ENCODE measurements at regions not wholly inside any gene's neighbourhood (a gene's known extent, or its start where the extent isn't known, plus 50 kb on each side); places are given as distances from the start of the nearest gene placed in this dataset.

DNA sequence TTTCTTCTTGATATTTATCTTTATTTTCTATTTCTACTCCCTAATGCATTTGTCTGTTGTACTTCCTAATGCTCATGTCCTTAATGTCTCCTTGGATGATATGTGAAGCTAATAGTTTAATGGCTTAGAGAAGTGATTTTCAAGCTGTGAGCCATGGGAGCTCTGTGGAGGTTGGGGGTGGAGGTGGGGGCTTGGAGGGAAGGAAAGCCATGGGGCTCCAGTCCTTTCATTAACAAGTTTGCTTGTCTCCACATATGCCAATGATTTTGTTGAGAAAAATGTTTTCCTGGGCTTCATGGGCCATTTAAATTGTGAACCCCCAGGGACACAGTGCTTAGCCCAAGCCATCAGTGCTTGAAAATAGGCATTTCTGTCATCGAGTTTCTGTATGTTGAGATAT, 264.1 kb downstream of the SCG2 start:
- DNase-seq (ENCODE audit: low read depth in 1 of 2, low spot score in 1 of 2): no peak
- no peak for TF ChIP-seq JUND (IDR thresholded peaks at IDR 0.05; ENCODE audit: low read depth)
- in situ Hi-C loops (cut with HindIII; ENCODE audit: low pct_unique_long_range_greater_than_20kb, low sequenced_read_pairs): no loop called here

DNA sequence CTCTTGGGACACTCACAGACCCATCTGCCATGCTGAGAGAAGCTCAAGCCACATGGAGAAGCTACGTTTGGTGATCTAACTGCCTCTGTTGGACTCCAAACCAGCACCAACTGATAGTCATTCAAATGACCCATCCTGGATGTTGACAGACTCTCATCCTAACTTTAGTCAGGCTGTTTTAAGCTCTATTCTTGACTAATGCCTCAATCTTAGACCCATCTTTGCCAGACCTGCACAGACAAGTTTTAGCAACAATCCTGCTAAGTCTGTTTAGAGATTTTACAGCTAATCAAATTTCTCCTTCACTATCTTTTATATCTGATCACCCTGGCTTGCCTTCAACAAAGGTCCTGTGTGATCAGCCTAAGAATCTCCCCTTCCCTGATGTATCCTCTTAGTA, 245.1 kb downstream of the SCG2 start:
- in situ Hi-C loops (cut with HindIII; ENCODE audit: low pct_unique_long_range_greater_than_20kb, low sequenced_read_pairs): no loop called here
- no peak for DNase-seq (ENCODE audit: low read depth in 1 of 2, low spot score in 1 of 2)
- no peak for TF ChIP-seq JUND (IDR thresholded peaks at IDR 0.05; ENCODE audit: low read depth)

- no peak for TF ChIP-seq JUND (IDR thresholded peaks at IDR 0.05; ENCODE audit: low read depth)
- in situ Hi-C loops (cut with HindIII; ENCODE audit: low pct_unique_long_range_greater_than_20kb, low sequenced_read_pairs): no loop called here
- no peak for DNase-seq (ENCODE audit: low read depth in 1 of 2, low spot score in 1 of 2)
Measured at GRCh38 chr2:223363085-223363484, 239.1 kb downstream of the SCG2 start.

DNA sequence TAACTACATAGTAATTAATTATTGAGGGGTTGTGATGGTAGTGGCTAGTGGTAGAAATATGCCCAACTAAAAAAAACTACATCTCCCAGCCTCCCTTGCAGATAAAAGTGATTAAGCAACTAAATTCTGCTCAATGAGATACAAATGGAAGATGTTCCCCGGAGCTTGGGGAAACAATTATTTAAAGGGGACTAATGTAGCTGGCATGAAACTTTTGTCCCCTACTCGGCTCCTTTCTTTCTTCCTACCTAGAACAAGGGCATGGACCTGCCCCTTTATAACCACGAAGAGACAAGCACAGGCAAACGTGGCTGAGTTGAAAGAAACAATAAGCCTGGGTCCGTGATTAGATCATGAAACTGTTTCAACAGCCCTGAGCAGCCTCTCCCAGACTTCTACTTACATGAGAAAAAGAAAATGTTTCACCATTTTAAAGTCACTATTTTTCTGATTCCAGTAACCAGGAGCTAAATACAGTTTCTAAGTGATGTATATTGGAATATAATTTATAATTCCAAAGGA, 236.9 kb downstream of the SCG2 start:
- in situ Hi-C loops (cut with HindIII; ENCODE audit: low pct_unique_long_range_greater_than_20kb, low sequenced_read_pairs): no loop called here
- TF ChIP-seq JUND (IDR thresholded peaks at IDR 0.05; ENCODE audit: low read depth): no peak
- DNase-seq (ENCODE audit: low read depth in 1 of 2, low spot score in 1 of 2): no peak

- in situ Hi-C loops (cut with HindIII; ENCODE audit: low pct_unique_long_range_greater_than_20kb, low sequenced_read_pairs): no loop called here
- DNase-seq (ENCODE audit: low read depth in 1 of 2, low spot score in 1 of 2): no peak
- TF ChIP-seq JUND (IDR thresholded peaks at IDR 0.05; ENCODE audit: low read depth): no peak
Measured at GRCh38 chr2:223366566-223366965, 235.6 kb downstream of the SCG2 start.

DNA sequence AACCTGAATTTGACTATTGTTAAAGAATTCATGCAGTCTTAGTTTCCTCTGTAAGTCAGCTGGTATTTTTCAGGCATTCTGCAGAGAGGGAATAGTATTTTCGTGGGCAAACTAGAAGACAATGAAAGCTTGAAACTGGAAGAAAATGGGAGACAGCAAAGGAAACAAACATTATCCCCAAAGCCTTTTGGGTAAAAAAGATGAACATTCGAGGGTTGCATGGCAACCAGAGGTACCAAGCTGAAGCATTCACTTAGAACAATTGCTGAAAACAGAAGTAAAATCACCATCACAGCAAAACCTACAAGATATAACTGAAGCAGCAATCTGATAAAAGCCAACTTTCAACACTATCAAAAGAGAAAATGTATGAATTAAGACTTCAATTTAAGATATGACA, 233.7 kb downstream of the SCG2 start:
- no peak for DNase-seq (ENCODE audit: low read depth in 1 of 2, low spot score in 1 of 2)
- in situ Hi-C loops (cut with HindIII; ENCODE audit: low pct_unique_long_range_greater_than_20kb, low sequenced_read_pairs): no loop called here
- TF ChIP-seq JUND (IDR thresholded peaks at IDR 0.05; ENCODE audit: low read depth): no peak

DNA sequence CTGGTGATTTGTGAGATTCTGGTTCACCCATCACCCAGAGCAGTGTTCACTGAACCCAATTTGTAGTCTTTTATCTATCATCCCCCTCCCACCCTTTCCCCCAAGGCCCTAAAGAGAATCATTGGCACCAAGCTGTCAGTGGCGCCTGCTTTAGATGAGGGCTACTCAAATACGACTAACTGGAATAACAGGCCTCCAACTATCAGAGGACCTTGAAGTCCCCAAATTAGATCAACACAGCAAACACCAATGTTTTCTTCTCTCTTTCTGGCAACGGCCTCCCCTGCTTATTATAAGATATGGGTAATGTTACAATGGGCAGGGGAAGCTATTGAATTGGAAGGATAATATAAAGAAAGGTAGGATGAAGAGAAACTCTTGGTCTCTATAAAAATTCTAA, 232.3 kb downstream of the SCG2 start:
- no peak for DNase-seq (ENCODE audit: low read depth in 1 of 2, low spot score in 1 of 2)
- no peak for TF ChIP-seq JUND (IDR thresholded peaks at IDR 0.05; ENCODE audit: low read depth)
- in situ Hi-C loops (cut with HindIII; ENCODE audit: low pct_unique_long_range_greater_than_20kb, low sequenced_read_pairs): no loop called here

DNA sequence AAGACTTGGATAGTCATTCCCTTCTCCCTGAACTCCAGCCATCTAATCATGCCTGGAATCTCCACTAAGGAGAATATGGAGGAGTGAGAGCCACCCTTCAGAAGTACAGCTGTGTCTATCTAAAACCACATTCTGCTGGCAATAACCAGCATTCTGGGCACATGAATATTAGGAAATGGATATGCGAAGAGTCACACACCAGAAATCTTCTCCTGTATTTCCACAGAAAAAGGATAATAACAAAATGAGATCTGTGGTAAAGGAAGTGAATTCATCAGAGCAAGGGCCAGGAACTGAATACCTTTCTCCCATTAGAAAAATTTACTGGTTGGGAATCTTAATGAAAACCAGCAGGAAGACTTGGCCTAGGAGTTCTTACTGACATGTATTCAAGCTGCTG, 218.8 kb downstream of the SCG2 start:
- no peak for TF ChIP-seq JUND (IDR thresholded peaks at IDR 0.05; ENCODE audit: low read depth)
- in situ Hi-C loops (cut with HindIII; ENCODE audit: low pct_unique_long_range_greater_than_20kb, low sequenced_read_pairs): no loop called here
- no peak for DNase-seq (ENCODE audit: low read depth in 1 of 2, low spot score in 1 of 2)

GRCh38 chr2:223386189-223386588, 216.0 kb downstream of the SCG2 start:
- in situ Hi-C loops (cut with HindIII; ENCODE audit: low pct_unique_long_range_greater_than_20kb, low sequenced_read_pairs): no loop called here
- TF ChIP-seq JUND (IDR thresholded peaks at IDR 0.05; ENCODE audit: low read depth): no peak
- no peak for DNase-seq (ENCODE audit: low read depth in 1 of 2, low spot score in 1 of 2)

DNA sequence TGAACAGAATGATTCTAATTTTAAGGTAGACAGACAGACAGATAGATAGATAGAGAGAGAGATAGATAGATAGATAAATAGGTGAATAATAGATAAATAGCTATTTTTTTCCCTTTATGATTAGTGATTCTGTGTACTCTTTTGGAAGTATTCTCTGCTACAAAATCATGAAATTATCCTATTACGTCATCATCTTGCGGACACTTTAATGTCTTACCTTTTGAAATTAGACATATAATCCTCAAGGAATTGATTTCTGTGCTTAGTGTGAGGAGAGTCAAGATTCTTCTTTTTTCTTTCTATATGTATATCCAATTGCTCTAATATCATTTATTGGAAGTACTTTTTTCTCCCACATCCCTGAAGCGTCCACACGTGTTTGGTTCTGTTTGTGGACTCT, 215.2 kb downstream of the SCG2 start:
- DNase-seq (ENCODE audit: low read depth in 1 of 2, low spot score in 1 of 2): no peak
- in situ Hi-C loops (cut with HindIII; ENCODE audit: low pct_unique_long_range_greater_than_20kb, low sequenced_read_pairs): no loop called here
- no peak for TF ChIP-seq JUND (IDR thresholded peaks at IDR 0.05; ENCODE audit: low read depth)

DNA sequence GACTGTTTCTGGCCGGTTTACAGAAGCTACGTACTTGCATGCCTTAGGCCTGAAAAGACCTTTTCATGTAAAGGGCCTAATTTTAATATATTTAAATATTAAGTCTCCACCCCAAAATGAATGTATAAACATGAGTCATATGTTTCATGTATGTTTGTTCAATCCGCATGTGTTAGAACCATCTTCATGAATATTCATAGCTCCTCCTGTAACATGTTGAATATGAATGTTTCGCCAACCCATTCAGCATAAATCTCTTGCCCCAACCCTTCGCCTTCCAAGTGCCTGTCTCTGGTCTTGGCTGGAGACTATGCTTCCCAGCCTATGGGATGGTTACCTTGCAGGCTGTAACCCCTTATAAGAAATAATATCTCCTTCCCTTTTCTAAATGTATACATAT, 212.5 kb downstream of the SCG2 start:
- no peak for DNase-seq (ENCODE audit: low read depth in 1 of 2, low spot score in 1 of 2)
- in situ Hi-C loops (cut with HindIII; ENCODE audit: low pct_unique_long_range_greater_than_20kb, low sequenced_read_pairs): no loop called here
- no peak for TF ChIP-seq JUND (IDR thresholded peaks at IDR 0.05; ENCODE audit: low read depth)

DNA sequence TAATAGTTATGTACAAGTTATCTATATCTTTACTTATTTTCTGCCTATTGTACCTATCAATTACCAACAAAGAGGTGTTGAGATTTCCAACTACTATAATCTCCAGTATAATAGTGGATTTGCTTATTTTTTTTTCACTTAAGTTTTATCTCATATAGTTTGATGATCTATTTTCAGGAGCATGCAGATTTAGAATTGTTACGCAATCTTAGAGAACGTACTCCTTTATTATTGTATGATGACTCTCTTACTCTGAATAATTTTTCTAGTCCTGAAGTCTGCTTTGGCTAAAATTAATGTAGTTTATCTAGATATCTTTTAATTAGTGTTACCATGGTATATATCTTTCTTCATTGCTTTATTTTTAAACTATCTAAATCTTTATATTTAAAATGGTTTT, 205.2 kb downstream of the SCG2 start:
- in situ Hi-C loops (cut with HindIII; ENCODE audit: low pct_unique_long_range_greater_than_20kb, low sequenced_read_pairs): no loop called here
- no peak for TF ChIP-seq JUND (IDR thresholded peaks at IDR 0.05; ENCODE audit: low read depth)
- no peak for DNase-seq (ENCODE audit: low read depth in 1 of 2, low spot score in 1 of 2)

DNA sequence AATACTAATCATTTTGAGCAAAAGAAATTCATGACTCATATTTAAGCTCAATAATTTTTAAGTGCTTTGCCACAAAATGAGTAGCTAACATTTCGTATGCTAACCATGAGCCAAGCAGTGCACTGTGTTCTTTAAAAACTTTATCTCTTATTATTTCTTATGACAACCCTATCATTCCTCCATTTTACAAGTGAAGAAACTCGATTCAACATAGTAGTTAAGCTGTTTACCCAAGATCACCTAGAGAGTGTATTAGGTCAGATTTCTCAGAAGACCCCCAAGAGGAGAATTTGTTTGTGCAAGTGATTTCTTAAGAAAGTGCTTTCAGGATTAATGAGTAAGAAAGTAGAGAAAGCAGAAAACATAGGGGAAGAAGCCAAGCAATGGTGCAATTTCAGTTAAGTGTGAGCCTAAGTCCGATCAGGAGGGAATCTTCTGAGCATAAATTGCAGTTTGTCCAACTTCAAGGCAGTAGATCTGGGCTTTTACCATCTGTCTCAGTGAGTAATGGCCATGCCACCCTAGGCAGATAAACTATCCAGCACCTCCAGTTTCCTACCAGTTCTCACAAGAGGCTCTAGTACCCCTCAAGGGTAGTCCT, 202.7 kb downstream of the SCG2 start:
- no peak for DNase-seq (ENCODE audit: low read depth in 1 of 2, low spot score in 1 of 2)
- TF ChIP-seq JUND (IDR thresholded peaks at IDR 0.05; ENCODE audit: low read depth): no peak
- in situ Hi-C loops (cut with HindIII; ENCODE audit: low pct_unique_long_range_greater_than_20kb, low sequenced_read_pairs): no loop called here

DNA sequence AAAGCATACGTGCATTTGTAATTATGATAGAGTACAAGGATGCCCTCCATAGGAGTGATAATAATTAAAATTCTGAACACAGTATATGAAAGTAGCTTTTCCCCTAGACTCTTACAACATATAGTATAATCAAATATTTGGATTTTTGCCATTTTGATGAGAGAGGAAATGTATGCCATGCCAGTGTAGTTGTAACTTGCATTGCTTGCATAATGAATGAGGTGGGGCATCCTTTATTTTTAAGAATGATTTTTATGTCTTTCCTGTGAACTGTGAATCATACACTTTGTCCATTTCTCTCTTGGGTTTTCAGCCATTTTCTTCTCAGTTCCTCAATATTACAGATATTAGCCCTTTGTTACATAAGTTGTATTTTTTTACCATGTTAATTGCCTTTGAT, 197.5 kb downstream of the SCG2 start:
- in situ Hi-C loops (cut with HindIII; ENCODE audit: low pct_unique_long_range_greater_than_20kb, low sequenced_read_pairs): no loop called here
- no peak for DNase-seq (ENCODE audit: low read depth in 1 of 2, low spot score in 1 of 2)
- TF ChIP-seq JUND (IDR thresholded peaks at IDR 0.05; ENCODE audit: low read depth): no peak
